ENCODE measurements at regions not wholly inside any gene's neighbourhood (a gene's known extent, or its start where the extent isn't known, plus 50 kb on each side); places are given as distances from the start of the nearest gene placed in this dataset.

DNA sequence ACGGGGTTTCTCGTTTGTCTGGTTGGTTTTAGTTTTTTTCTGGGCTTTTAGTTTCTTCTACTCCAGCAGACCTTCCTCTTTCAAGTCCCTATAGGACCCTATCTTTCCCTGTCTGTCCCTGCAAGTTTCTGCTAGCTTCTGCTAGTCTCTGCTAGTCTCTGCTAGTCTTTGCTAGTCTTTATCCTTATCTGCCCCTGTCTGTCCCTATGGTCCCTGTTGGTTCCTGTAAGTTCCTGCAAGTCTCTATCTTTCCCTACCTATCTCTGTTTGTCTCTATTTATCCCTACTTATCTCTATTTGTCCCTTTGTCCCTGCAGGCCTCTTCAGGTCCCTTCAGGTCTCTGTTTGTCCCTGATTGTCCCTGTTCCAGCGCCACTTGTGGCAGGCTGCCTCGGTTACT lies 81.5 kb upstream of the PLEKHG7 start:
- no peak for TF ChIP-seq CTCF (conservative IDR thresholded peaks at IDR 0.05)
- TF ChIP-seq ZFX (IDR thresholded peaks at IDR 0.05) = no peak
